PC-3 (cell line): ENCODE measurements at regions not wholly inside any gene's neighbourhood (a gene's known extent, or its start where the extent isn't known, plus 50 kb on each side); places are given as distances from the start of the nearest gene placed in this dataset.

Experiments used
- ATAC-seq: fragments of 200-7000 bp; cut with Tn5 transposase; 2 replicates; pipeline ENCODE4 v1.9.1; 2020; ENCODE audit warnings: mild to moderate bottlenecking, moderate library complexity
- BruUV-seq: library from RNA; stranded (reverse); fragments of 400-500 nt; replicated peaks from 2 replicates; lab custom pipeline; 2021; lab: Mats Ljungman, UMichigan
- CTCF ChIA-PET: fragments of 300-600 bp; sonication (Branson Sonifier 250); formaldehyde crosslinking; loops from one replicate; lab custom pipeline; 2022; ENCODE audit warnings: antibody characterized with exemption; lab: Charles Lee
- POLR2A ChIA-PET: fragments of 300-600 bp; sonication (Branson Sonifier 250); formaldehyde crosslinking; loops from one replicate; lab custom pipeline; 2022; ENCODE audit warnings: antibody characterized with exemption; ENCODE audit not compliant: unreplicated experiment; lab: Charles Lee
- DNase-seq: peaks from one replicate; pipeline ENCODE4 v3.0.0-alpha.2; 2015
- H2AFZ ChIP-seq: fragments of 300-600 bp; sonication (generic); 2 replicates; pipeline ENCODE4 v1.6.0; 2016; ENCODE audit warnings: antibody characterized with exemption, low read length
- H3F3A ChIP-seq: fragments of 300-600 bp; sonication (generic); one replicate; pipeline ENCODE4 v1.6.0; 2017; ENCODE audit warnings: antibody characterized with exemption, low read length, control low read depth, mild to moderate bottlenecking; ENCODE audit not compliant: unreplicated experiment
- H3K27ac ChIP-seq: fragments of 300-600 bp; sonication (generic); 2 replicates; pipeline ENCODE4 v1.5.1; 2016; ENCODE audit warnings: mild to moderate bottlenecking, low read length
- H3K27me3 ChIP-seq: fragments of 300-600 bp; sonication (generic); 2 replicates; pipeline ENCODE4 v1.6.1; 2016; ENCODE audit warnings: low read length, mixed read lengths
- H3K36me3 ChIP-seq: fragments of 300-600 bp; sonication (generic); 2 replicates; pipeline ENCODE4 v1.6.1; 2016; ENCODE audit warnings: low read depth, mixed run types, low read length, mixed read lengths
- H3K4me1 ChIP-seq: fragments of 300-600 bp; sonication (generic); 2 replicates; pipeline ENCODE4 v1.5.1; 2016; ENCODE audit warnings: low read length; ENCODE audit not compliant: insufficient read depth
- H3K4me2 ChIP-seq: fragments of 300-600 bp; sonication (generic); 2 replicates; pipeline ENCODE4 v1.6.0; 2016; ENCODE audit warnings: low read length
- H3K4me3 ChIP-seq: fragments of 300-600 bp; sonication (generic); 2 replicates; pipeline ENCODE4 v1.5.1; 2016; ENCODE audit warnings: mild to moderate bottlenecking, low read length, mixed read lengths
- H3K79me2 ChIP-seq: fragments of 300-600 bp; sonication (generic); 2 replicates; pipeline ENCODE4 v1.6.1; 2017; ENCODE audit warnings: low read length, mixed read lengths
- H3K9ac ChIP-seq: fragments of 300-600 bp; sonication (generic); 2 replicates; pipeline ENCODE4 v1.6.0; 2016; ENCODE audit warnings: mild to moderate bottlenecking, low read length
- H3K9me2 ChIP-seq: fragments of 300-600 bp; sonication (generic); replicated peaks from 2 replicates; pipeline ENCODE4 v1.6.1; 2016; ENCODE audit warnings: mixed run types, low read length, mixed read lengths
- H3K9me3 ChIP-seq: fragments of 300-600 bp; sonication (generic); 2 replicates; pipeline ENCODE4 v1.6.1; 2016; ENCODE audit warnings: low read length, mixed read lengths
- H4K20me1 ChIP-seq: fragments of 300-600 bp; sonication (generic); 2 replicates; pipeline ENCODE4 v1.6.1; 2016; ENCODE audit warnings: low read length, mixed read lengths
- CTCF ChIP-seq: fragments of 300-600 bp; sonication (generic); conservative IDR thresholded peaks from 2 replicates; pipeline ENCODE4 v1.5.1; 2017; ENCODE audit warnings: antibody characterized with exemption, low read depth, mild to moderate bottlenecking, low read length
- EZH2 ChIP-seq: fragments of 300-600 bp; sonication (generic); IDR thresholded peaks from one replicate; pipeline ENCODE4 v1.6.1; 2017; ENCODE audit warnings: antibody characterized with exemption, mild to moderate bottlenecking, low read length; ENCODE audit not compliant: unreplicated experiment
- EZH2phosphoT487 ChIP-seq: fragments of 300-600 bp; sonication (generic); IDR thresholded peaks from 2 replicates; pipeline ENCODE4 v1.6.1; 2018; ENCODE audit warnings: mild to moderate bottlenecking, antibody characterized with exemption, low read length, borderline replicate concordance
- intact Hi-C: fragments of 100-400 bp; cut with micrococcal nuclease; formaldehyde crosslinking; loops from 2 replicates; pipeline ENCODE4 v1.9.0; 2023

GRCh38 chr7:52616552-52616951 lies 418.9 kb upstream of the POM121L12 start:
- no peaks in the 10 kb centered on the region for H3K79me2 ChIP-seq
- no peak overlapping the region for H3K4me2 ChIP-seq
- intact Hi-C loops = no loop called here
- H3K9ac ChIP-seq = no peak overlapping the region
- DNase-seq (no peak), ATAC-seq (no peak)
- TF ChIP-seq CTCF (no peak), EZH2phosphoT487 (no peak), EZH2 (no peak)
- H4K20me1 ChIP-seq = no peaks in the 10 kb centered on the region
- ChIA-PET POLR2A (no interaction called here), CTCF (no interaction called here)
- no peaks in the 10 kb centered on the region for H3K36me3 ChIP-seq
- no peaks in the 10 kb centered on the region for H3F3A ChIP-seq
- H3K4me3 ChIP-seq = no peak overlapping the region
- H3K27me3 ChIP-seq = no peaks in the 10 kb centered on the region
- BruUV-seq = no TSS peak
- H3K9me2 ChIP-seq = no peaks in the 10 kb centered on the region
- no peak overlapping the region for H3K27ac ChIP-seq
- no peaks in the 10 kb centered on the region for H3K4me1 ChIP-seq
- no peaks in the 10 kb centered on the region for H3K9me3 ChIP-seq
- no peak overlapping the region for H2AFZ ChIP-seq

GRCh38 chr7:52615021-52615695 lies 420.3 kb upstream of the POM121L12 start:
- H4K20me1 ChIP-seq = no peaks in the 10 kb centered on the region
- H3K36me3 ChIP-seq = no peaks in the 10 kb centered on the region
- TF ChIP-seq EZH2 (no peak), EZH2phosphoT487 (no peak), CTCF (no peak)
- H3K27me3 ChIP-seq = no peaks in the 10 kb centered on the region
- CTCF ChIA-PET = no interaction called here
- ATAC-seq (no peak), DNase-seq (no peak)
- H3F3A ChIP-seq = no peaks in the 10 kb centered on the region
- H3K9me3 ChIP-seq = no peaks in the 10 kb centered on the region
- H3K4me1 ChIP-seq = no peaks in the 10 kb centered on the region
- no peaks in the 10 kb centered on the region for H3K79me2 ChIP-seq
- POLR2A ChIA-PET = no interaction called here
- no peak overlapping the region for H2AFZ ChIP-seq
- no peak overlapping the region for H3K4me3 ChIP-seq
- H3K9ac ChIP-seq = no peak overlapping the region
- intact Hi-C loops = no loop called here
- BruUV-seq = no TSS peak
- no peak overlapping the region for H3K4me2 ChIP-seq
- H3K9me2 ChIP-seq = no peaks in the 10 kb centered on the region
- no peak overlapping the region for H3K27ac ChIP-seq

- intact Hi-C loops = no loop called here
- Histone ChIP-seq H3K9me2 (no peaks in the 10 kb centered on the region), H3K9me3 (no peaks in the 10 kb centered on the region), H3K9ac (no peak overlapping the region), H3K79me2 (no peaks in the 10 kb centered on the region), H3K27me3 (no peaks in the 10 kb centered on the region), H2AFZ (no peak overlapping the region), H3K4me3 (no peak overlapping the region), H3F3A (no peaks in the 10 kb centered on the region), H3K4me1 (no peaks in the 10 kb centered on the region), H4K20me1 (no peaks in the 10 kb centered on the region), H3K4me2 (no peak overlapping the region), H3K27ac (no peak overlapping the region), H3K36me3 (no peaks in the 10 kb centered on the region)
- TF ChIP-seq CTCF = no peak
- no peak for TF ChIP-seq EZH2
- ATAC-seq = no peak
- DNase-seq = no peak
- POLR2A ChIA-PET = no interaction called here
- CTCF ChIA-PET = no interaction called here
- BruUV-seq = no TSS peak
Observed at GRCh38 chr7:52609511-52609910, 425.9 kb upstream of the POM121L12 start.
